ENCODE measurements at regions not wholly inside any gene's neighbourhood (a gene's known extent, or its start where the extent isn't known, plus 50 kb on each side); places are given as distances from the start of the nearest gene placed in this dataset.

DNA sequence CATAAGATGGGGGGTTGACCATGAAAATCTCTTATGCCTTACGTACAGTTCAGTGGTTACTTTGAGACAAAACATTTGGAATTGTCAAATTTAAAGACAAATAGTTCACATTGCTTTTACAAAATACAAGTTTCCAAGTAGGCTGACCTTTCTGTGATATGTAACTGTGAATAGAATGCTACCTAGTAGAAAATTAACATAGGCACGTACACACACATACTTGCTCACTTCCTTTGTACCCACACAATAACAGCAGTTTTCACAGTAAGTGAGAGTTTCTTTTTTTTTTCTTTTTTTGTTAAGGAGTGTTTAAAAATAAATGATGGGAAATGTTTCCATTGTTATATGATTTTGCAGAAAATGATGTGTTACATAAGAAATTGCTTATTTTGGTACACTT, 53.3 kb upstream of the SP8 start:
- TF ChIP-seq POLR2AphosphoS5 (IDR thresholded peaks at IDR 0.05), result no peak
- TF ChIP-seq, protein P1, sequence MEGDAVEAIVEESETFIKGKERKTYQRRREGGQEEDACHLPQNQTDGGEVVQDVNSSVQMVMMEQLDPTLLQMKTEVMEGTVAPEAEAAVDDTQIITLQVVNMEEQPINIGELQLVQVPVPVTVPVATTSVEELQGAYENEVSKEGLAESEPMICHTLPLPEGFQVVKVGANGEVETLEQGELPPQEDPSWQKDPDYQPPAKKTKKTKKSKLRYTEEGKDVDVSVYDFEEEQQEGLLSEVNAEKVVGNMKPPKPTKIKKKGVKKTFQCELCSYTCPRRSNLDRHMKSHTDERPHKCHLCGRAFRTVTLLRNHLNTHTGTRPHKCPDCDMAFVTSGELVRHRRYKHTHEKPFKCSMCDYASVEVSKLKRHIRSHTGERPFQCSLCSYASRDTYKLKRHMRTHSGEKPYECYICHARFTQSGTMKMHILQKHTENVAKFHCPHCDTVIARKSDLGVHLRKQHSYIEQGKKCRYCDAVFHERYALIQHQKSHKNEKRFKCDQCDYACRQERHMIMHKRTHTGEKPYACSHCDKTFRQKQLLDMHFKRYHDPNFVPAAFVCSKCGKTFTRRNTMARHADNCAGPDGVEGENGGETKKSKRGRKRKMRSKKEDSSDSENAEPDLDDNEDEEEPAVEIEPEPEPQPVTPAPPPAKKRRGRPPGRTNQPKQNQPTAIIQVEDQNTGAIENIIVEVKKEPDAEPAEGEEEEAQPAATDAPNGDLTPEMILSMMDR (IDR thresholded peaks at IDR 0.05), result no peak
